Chondrocyte (in vitro differentiated cells): ENCODE measurements at regions not wholly inside any gene's neighbourhood (a gene's known extent, or its start where the extent isn't known, plus 50 kb on each side); places are given as distances from the start of the nearest gene placed in this dataset.

Experiments
- DNase-seq: peaks from one replicate; pipeline ENCODE4 v3.0.0; 2021; ENCODE audit warnings: mixed read lengths, low spot score
- H3K27ac Mint-ChIP-seq: one replicate; pipeline ENCODE4 v1.8.0; 2021; ENCODE audit warnings: mild to moderate bottlenecking, moderate library complexity, mixed read lengths; ENCODE audit not compliant: unreplicated experiment
- H3K27me3 Mint-ChIP-seq: 2 replicates; pipeline ENCODE4 v1.8.0; 2021; ENCODE audit warnings: low read depth, mixed read lengths
- H3K36me3 Mint-ChIP-seq: 2 replicates; pipeline ENCODE4 v1.8.0; 2021; ENCODE audit warnings: low read depth, mixed read lengths
- H3K4me1 Mint-ChIP-seq: 2 replicates; pipeline ENCODE4 v1.8.0; 2021; ENCODE audit warnings: low read depth, mild to moderate bottlenecking, mixed read lengths
- H3K4me3 Mint-ChIP-seq: one replicate; pipeline ENCODE4 v1.8.0; 2021; ENCODE audit warnings: mild to moderate bottlenecking, moderate library complexity, mixed read lengths; ENCODE audit not compliant: unreplicated experiment
- H3K9me3 Mint-ChIP-seq: 2 replicates; pipeline ENCODE4 v1.8.0; 2021; ENCODE audit warnings: low read depth, mixed read lengths
- CTCF ChIP-seq: fragments of 200-600 bp; sonication (generic); IDR thresholded peaks from 2 replicates; pipeline ENCODE4 v1.5.0; 2021; ENCODE audit warnings: antibody characterized with exemption, mild to moderate bottlenecking, moderate library complexity

GRCh38 chr3:166052440-166052839 is 215.2 kb upstream of the BCHE start:
- no peak for TF ChIP-seq CTCF
- H3K9me3 Mint-ChIP-seq = peaks cover 10% of the 10 kb centered on the region

GRCh38 chr3:166029507-166029906 is 192.3 kb upstream of the BCHE start:
- TF ChIP-seq CTCF = no peak
- no peak overlapping the region for H3K27ac Mint-ChIP-seq
- peaks cover 8% of the 10 kb centered on the region for H3K9me3 Mint-ChIP-seq
- no peak for DNase-seq
- no peaks in the 10 kb centered on the region for H3K27me3 Mint-ChIP-seq
- H3K36me3 Mint-ChIP-seq = no peaks in the 10 kb centered on the region
- no peak overlapping the region for H3K4me3 Mint-ChIP-seq
- no peaks in the 10 kb centered on the region for H3K4me1 Mint-ChIP-seq

More at GRCh38 chr3:166052440-166052839, 215.2 kb upstream of the BCHE start:
- H3K36me3 Mint-ChIP-seq = no peaks in the 10 kb centered on the region
- H3K4me3 Mint-ChIP-seq = no peak overlapping the region
- DNase-seq = no peak
- H3K27ac Mint-ChIP-seq = no peak overlapping the region
- no peaks in the 10 kb centered on the region for H3K4me1 Mint-ChIP-seq
- no peaks in the 10 kb centered on the region for H3K27me3 Mint-ChIP-seq

- H3K4me3 Mint-ChIP-seq = no peak overlapping the region
- H3K36me3 Mint-ChIP-seq = no peaks in the 10 kb centered on the region
- H3K9me3 Mint-ChIP-seq = no peaks in the 10 kb centered on the region
- H3K4me1 Mint-ChIP-seq = no peaks in the 10 kb centered on the region
- no peak overlapping the region for H3K27ac Mint-ChIP-seq
- peak; percentile 88 for TF ChIP-seq CTCF
- DNase-seq = no peak
- peaks cover 3% of the 10 kb centered on the region for H3K27me3 Mint-ChIP-seq
These were observed 176.0 kb upstream of the BCHE start for GRCh38 chr3:166013073-166013679.

- peaks cover 10% of the 10 kb centered on the region for H3K9me3 Mint-ChIP-seq
These were observed 174.5 kb upstream of the BCHE start for GRCh38 chr3:166011771-166012170.

GRCh38 chr3:166005126-166005525 is 167.9 kb upstream of the BCHE start:
- no peak for DNase-seq
- Mint-ChIP-seq H3K4me3 (no peak overlapping the region), H3K9me3 (peaks cover 10% of the 10 kb centered on the region), H3K27me3 (no peaks in the 10 kb centered on the region), H3K36me3 (no peaks in the 10 kb centered on the region), H3K4me1 (no peaks in the 10 kb centered on the region), H3K27ac (no peak overlapping the region)
- TF ChIP-seq CTCF = no peak

More at GRCh38 chr3:166011771-166012170, 174.5 kb upstream of the BCHE start:
- no peak for TF ChIP-seq CTCF
- Mint-ChIP-seq H3K36me3 (no peaks in the 10 kb centered on the region), H3K27me3 (peaks cover 3% of the 10 kb centered on the region), H3K4me3 (no peak overlapping the region), H3K4me1 (no peaks in the 10 kb centered on the region), H3K27ac (no peak overlapping the region)
- DNase-seq = no peak
